Panc1 (cell line): ENCODE measurements at regions not wholly inside any gene's neighbourhood (a gene's known extent, or its start where the extent isn't known, plus 50 kb on each side); places are given as distances from the start of the nearest gene placed in this dataset.

Experiments used
- ATAC-seq: fragments of 200-7000 bp; cut with Tn5 transposase; 2 replicates; pipeline ENCODE4 v1.9.1; 2020; ENCODE audit warnings: mild to moderate bottlenecking, moderate library complexity
- BruUV-seq: library from RNA; stranded (reverse); fragments of 400-500 nt; replicated peaks from 2 replicates; lab custom pipeline; 2021; lab: Mats Ljungman, UMichigan
- CTCF ChIA-PET: fragments of 300-600 bp; sonication (Branson Sonifier 250); formaldehyde crosslinking; loops from one replicate; lab custom pipeline; 2022; ENCODE audit warnings: antibody characterized with exemption; lab: Charles Lee
- POLR2A ChIA-PET: fragments of 300-600 bp; sonication (Branson Sonifier 250); formaldehyde crosslinking; loops from one replicate; lab custom pipeline; 2022; ENCODE audit warnings: antibody characterized with exemption; lab: Charles Lee
- DNase-seq: peaks from one replicate; pipeline ENCODE4 v3.0.0-alpha.2; 2010; ENCODE audit warnings: low read depth, low spot score
- H3K27ac ChIP-seq: 2 replicates; pipeline ENCODE4 v1.5.1; 2011; ENCODE audit warnings: mild to moderate bottlenecking, low read length, inconsistent platforms
- H3K27me3 ChIP-seq: fragments of 200-500 bp; sonication (Bioruptor generic); 2 replicates; pipeline ENCODE4 v1.6.0; 2014; ENCODE audit warnings: low read length, inconsistent platforms; ENCODE audit not compliant: control insufficient read depth, insufficient read depth
- H3K36me3 ChIP-seq: fragments of 200-500 bp; sonication (Bioruptor generic); 2 replicates; pipeline ENCODE4 v1.5.1; 2014; ENCODE audit warnings: inconsistent platforms, mild to moderate bottlenecking, low read length, moderate library complexity; ENCODE audit not compliant: control insufficient read depth, insufficient read depth
- H3K4me1 ChIP-seq: 2 replicates; pipeline ENCODE4 v1.5.1; 2011; ENCODE audit warnings: inconsistent platforms, mild to moderate bottlenecking, low read length, moderate library complexity; ENCODE audit not compliant: control insufficient read depth, insufficient read depth
- H3K4me3 ChIP-seq, 2 experiments: 2 replicates each; pipeline ENCODE4 v1.5.1; 2011 to 2012; ENCODE audit warnings: low read depth in 2 of 2, low read length in 2 of 2, mild to moderate bottlenecking in 2 of 2, inconsistent platforms in 1 of 2, moderate library complexity in 1 of 2
- H3K9me3 ChIP-seq: fragments of 200-500 bp; sonication (Bioruptor generic); 2 replicates; pipeline ENCODE4 v1.5.1; 2014; ENCODE audit warnings: low read depth, mild to moderate bottlenecking, inconsistent platforms, low read length, moderate library complexity; ENCODE audit not compliant: control insufficient read depth, insufficient read depth
- CTCF ChIP-seq: fragments of 450-650 bp; IDR thresholded peaks from 2 replicates; pipeline ENCODE4 v1.5.1; 2017; ENCODE audit warnings: mild to moderate bottlenecking
- POLR2AphosphoS5 ChIP-seq: IDR thresholded peaks from 2 replicates; pipeline ENCODE4 v1.6.1; 2012; ENCODE audit warnings: mild to moderate bottlenecking, low read depth, low read length, moderate library complexity
- SIN3A ChIP-seq: IDR thresholded peaks from 2 replicates; pipeline ENCODE4 v1.6.1; 2012; ENCODE audit warnings: low read depth, mild to moderate bottlenecking, low read length, moderate library complexity, borderline replicate concordance; ENCODE audit not compliant: insufficient read depth
- TCF7L2 ChIP-seq: IDR thresholded peaks from 2 replicates; pipeline ENCODE4 v1.6.1; 2011; ENCODE audit warnings: mild to moderate bottlenecking, low read depth, low read length, inconsistent platforms
- in situ Hi-C: cut with HindIII; loops from 2 replicates; pipeline ENCODE4 v1.10.0; 2016; ENCODE audit warnings: low sequenced_read_pairs, low pct_unique_long_range_greater_than_20kb
- intact Hi-C: fragments of 100-400 bp; cut with micrococcal nuclease; formaldehyde crosslinking; loops from one replicate; pipeline ENCODE4 v1.10.0; 2022; ENCODE audit not compliant: unreplicated experiment
- TF ChIP-seq, protein P1 (sequence below), 2 experiments: IDR thresholded peaks; 2 replicates each; pipeline ENCODE4 v1.6.1; 2011 to 2012; ENCODE audit warnings: low read depth in 2 of 2, control low read depth in 1 of 2, low read length in 1 of 2, mild to moderate bottlenecking in 1 of 2, moderate library complexity in 1 of 2; ENCODE audit not compliant: insufficient read depth in 1 of 2

DNA sequence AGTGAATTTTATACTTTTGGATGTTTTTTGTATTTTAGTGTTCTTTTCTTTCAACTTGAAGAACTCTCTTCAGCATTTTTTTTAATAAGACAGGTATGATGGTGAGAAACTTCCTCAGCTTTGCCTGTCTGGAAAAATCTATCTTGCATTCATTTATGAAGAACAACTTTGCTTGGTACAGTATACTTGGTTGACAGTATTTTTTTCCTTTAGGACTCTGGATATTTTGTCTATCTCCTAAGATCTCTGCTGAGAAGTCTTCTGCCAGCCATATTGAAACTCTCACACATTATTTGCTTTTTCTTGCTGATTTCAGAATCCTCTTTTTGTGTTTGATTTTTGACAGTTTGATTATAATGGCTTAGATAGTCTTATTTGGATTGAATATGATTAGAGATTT is 405.0 kb upstream of the GHITM start:
- intact Hi-C loops: no loop called here
- TF ChIP-seq, protein P1, sequence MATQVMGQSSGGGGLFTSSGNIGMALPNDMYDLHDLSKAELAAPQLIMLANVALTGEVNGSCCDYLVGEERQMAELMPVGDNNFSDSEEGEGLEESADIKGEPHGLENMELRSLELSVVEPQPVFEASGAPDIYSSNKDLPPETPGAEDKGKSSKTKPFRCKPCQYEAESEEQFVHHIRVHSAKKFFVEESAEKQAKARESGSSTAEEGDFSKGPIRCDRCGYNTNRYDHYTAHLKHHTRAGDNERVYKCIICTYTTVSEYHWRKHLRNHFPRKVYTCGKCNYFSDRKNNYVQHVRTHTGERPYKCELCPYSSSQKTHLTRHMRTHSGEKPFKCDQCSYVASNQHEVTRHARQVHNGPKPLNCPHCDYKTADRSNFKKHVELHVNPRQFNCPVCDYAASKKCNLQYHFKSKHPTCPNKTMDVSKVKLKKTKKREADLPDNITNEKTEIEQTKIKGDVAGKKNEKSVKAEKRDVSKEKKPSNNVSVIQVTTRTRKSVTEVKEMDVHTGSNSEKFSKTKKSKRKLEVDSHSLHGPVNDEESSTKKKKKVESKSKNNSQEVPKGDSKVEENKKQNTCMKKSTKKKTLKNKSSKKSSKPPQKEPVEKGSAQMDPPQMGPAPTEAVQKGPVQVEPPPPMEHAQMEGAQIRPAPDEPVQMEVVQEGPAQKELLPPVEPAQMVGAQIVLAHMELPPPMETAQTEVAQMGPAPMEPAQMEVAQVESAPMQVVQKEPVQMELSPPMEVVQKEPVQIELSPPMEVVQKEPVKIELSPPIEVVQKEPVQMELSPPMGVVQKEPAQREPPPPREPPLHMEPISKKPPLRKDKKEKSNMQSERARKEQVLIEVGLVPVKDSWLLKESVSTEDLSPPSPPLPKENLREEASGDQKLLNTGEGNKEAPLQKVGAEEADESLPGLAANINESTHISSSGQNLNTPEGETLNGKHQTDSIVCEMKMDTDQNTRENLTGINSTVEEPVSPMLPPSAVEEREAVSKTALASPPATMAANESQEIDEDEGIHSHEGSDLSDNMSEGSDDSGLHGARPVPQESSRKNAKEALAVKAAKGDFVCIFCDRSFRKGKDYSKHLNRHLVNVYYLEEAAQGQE (IDR thresholded peaks at IDR 0.05; ENCODE audit: insufficient read depth in 1 of 2, low read depth in 2 of 2, low read length in 1 of 2): no peak
- TF ChIP-seq TCF7L2: no peak
- TF ChIP-seq CTCF: no peak
- TF ChIP-seq SIN3A: no peak
- no peak for TF ChIP-seq POLR2AphosphoS5

GRCh38 chr10:83736008-83736407 is 403.3 kb upstream of the GHITM start:
- no peak overlapping the region for H3K27ac ChIP-seq
- ATAC-seq (no peak), DNase-seq (no peak)
- no peaks in the 10 kb centered on the region for H3K36me3 ChIP-seq
- H3K9me3 ChIP-seq: peaks cover 9% of the 10 kb centered on the region; the same call in 1 of the 2 replicates
- no peaks in the 10 kb centered on the region for H3K27me3 ChIP-seq
- intact Hi-C loops (no loop called here), in situ Hi-C loops (no loop called here)
- no peak for TF ChIP-seq TCF7L2
- TF ChIP-seq, protein P1 (IDR thresholded peaks at IDR 0.05; ENCODE audit: insufficient read depth in 1 of 2, low read depth in 2 of 2, low read length in 1 of 2): no peak
- TF ChIP-seq CTCF: no peak
- no peak for TF ChIP-seq POLR2AphosphoS5
- no peak for TF ChIP-seq SIN3A
- H3K4me1 ChIP-seq: no peaks in the 10 kb centered on the region
- CTCF ChIA-PET: no interaction called here
- no peak overlapping the region for H3K4me3 ChIP-seq
- POLR2A ChIA-PET: no interaction called here
- BruUV-seq: no TSS peak

More for the DNA sequence above, 405.0 kb upstream of the GHITM start:
- ChIA-PET POLR2A (no interaction called here), CTCF (no interaction called here)
- Histone ChIP-seq H3K4me3 (no peak overlapping the region), H3K27ac (no peak overlapping the region), H3K9me3 (peaks cover 9% of the 10 kb centered on the region; the same call in 1 of the 2 replicates), H3K36me3 (no peaks in the 10 kb centered on the region), H3K4me1 (no peaks in the 10 kb centered on the region), H3K27me3 (no peaks in the 10 kb centered on the region)
- no TSS peak for BruUV-seq
- ATAC-seq: no peak
- in situ Hi-C loops: no loop called here
- no peak for DNase-seq
